ENCODE measurements at regions not wholly inside any gene's neighbourhood (a gene's known extent, or its start where the extent isn't known, plus 50 kb on each side); places are given as distances from the start of the nearest gene placed in this dataset.
"Not testable (repeated sequence)": the region's sequence is repeated elsewhere in the genome, so short reads cannot be mapped to it uniquely, and the experiment has no call there.

- no peak for DNase-seq
- H3K27me3 Mint-ChIP-seq = peaks cover 7% of the 10 kb centered on the region
- no peak overlapping the region for H3K4me3 Mint-ChIP-seq
- no peaks in the 10 kb centered on the region for H3K4me1 Mint-ChIP-seq
- H3K9me3 Mint-ChIP-seq = no peaks in the 10 kb centered on the region
- no peaks in the 10 kb centered on the region for H3K36me3 Mint-ChIP-seq (ENCODE audit: low read depth)
- no peak overlapping the region for H3K27ac Mint-ChIP-seq
- ChIA-PET CTCF (no interaction called here), POLR2A (no interaction called here)
Measured at GRCh38 chr7:1295776-1296355, 63.2 kb downstream of the UNCX start.

- CTCF ChIA-PET = interaction anchor here (0.6 kb wide), 1 partner anchor 20 kb away, joined by 3 read pairs; no protein-coding TSS in a partner anchor
- DNase-seq = no peak
- no peaks in the 10 kb centered on the region for H3K36me3 Mint-ChIP-seq (ENCODE audit: low read depth)
- H3K9me3 Mint-ChIP-seq = no peaks in the 10 kb centered on the region
- POLR2A ChIA-PET = no interaction called here
- H3K27me3 Mint-ChIP-seq = peaks cover 4% of the 10 kb centered on the region
- no peaks in the 10 kb centered on the region for H3K4me1 Mint-ChIP-seq
- H3K27ac Mint-ChIP-seq = no peak overlapping the region
- H3K4me3 Mint-ChIP-seq = no peak overlapping the region
Measured at GRCh38 chr7:1296356-1296981, 63.8 kb downstream of the UNCX start.

GRCh38 chr7:1297017-1297960 lies 64.6 kb downstream of the UNCX start:
- no peaks in the 10 kb centered on the region for H3K4me1 Mint-ChIP-seq
- no peak overlapping the region for H3K4me3 Mint-ChIP-seq

GRCh38 chr7:1298051-1298930 lies 65.6 kb downstream of the UNCX start:
- POLR2A ChIA-PET = no interaction called here
- H3K4me1 Mint-ChIP-seq = no peaks in the 10 kb centered on the region
- no peak overlapping the region for H3K27ac Mint-ChIP-seq
- CTCF ChIA-PET = no interaction called here
- H3K4me3 Mint-ChIP-seq = no peak overlapping the region
- DNase-seq = no peak
- no peaks in the 10 kb centered on the region for H3K27me3 Mint-ChIP-seq
- H3K36me3 Mint-ChIP-seq (ENCODE audit: low read depth) = no peaks in the 10 kb centered on the region
- no peaks in the 10 kb centered on the region for H3K9me3 Mint-ChIP-seq

More at GRCh38 chr7:1297017-1297960, 64.6 kb downstream of the UNCX start:
- no peaks in the 10 kb centered on the region for H3K27me3 Mint-ChIP-seq
- no peaks in the 10 kb centered on the region for H3K36me3 Mint-ChIP-seq (ENCODE audit: low read depth)
- DNase-seq = no peak
- POLR2A ChIA-PET = no interaction called here
- no peaks in the 10 kb centered on the region for H3K9me3 Mint-ChIP-seq
- CTCF ChIA-PET = interaction anchor here (0.6 kb wide), 1 partner anchor 19 kb away, joined by 3 read pairs; no protein-coding TSS in a partner anchor
- no peak overlapping the region for H3K27ac Mint-ChIP-seq

DNA sequence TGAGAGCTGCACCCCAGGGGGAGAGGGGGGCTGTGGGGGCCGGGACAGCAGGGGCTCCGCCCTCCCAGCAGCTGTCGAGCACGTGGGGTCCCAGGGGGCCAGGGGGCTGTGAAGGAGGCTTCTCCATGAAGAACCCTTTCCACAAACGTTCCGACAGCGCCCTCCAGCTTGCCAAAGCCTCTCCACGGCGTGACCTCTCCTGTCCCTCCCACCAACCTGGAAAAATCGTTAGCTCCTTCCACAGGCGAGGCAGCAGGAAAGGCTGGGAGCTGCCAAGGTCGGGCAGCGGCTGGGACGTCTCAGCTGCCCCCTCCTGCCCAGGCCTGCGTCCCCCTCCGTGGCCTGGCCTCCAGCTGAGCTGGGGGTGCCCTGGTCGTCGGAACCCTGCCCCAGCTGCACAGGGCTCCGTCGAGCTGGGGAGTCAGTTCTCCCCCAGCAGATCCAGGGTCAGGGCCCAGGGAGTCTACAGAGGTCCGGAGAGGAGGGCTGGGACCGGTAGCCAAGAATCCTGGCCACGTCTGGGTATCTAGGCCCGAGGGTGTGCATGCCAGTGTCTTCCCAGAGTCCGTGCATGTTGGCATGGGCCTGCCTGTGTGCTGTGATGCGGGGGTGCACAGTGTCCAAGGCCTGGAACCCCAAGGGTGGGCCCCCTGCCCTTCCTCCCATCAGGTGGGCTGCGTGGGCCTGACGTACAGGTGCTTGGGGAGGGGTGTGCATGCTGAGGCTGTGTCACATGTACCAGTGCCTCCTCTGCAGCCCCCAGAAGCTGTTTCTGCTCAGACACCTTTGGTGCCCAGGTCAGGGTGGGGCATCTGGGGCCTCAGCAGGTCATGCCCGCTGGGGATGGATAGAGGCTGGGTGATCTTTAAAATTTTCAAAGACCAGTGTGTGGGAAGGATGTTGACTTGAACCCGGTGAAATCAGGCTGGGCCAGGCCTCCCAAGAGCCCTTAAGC lies 66.5 kb downstream of the UNCX start:
- POLR2A ChIA-PET = no interaction called here
- CTCF ChIA-PET = no interaction called here
- DNase-seq = no peak
- Mint-ChIP-seq H3K27me3 (no peaks in the 10 kb centered on the region), H3K4me1 (no peaks in the 10 kb centered on the region), H3K9me3 (no peaks in the 10 kb centered on the region), H3K36me3 (ENCODE audit: low read depth) (no peaks in the 10 kb centered on the region), H3K4me3 (no peak overlapping the region), H3K27ac (no peak overlapping the region)

DNA sequence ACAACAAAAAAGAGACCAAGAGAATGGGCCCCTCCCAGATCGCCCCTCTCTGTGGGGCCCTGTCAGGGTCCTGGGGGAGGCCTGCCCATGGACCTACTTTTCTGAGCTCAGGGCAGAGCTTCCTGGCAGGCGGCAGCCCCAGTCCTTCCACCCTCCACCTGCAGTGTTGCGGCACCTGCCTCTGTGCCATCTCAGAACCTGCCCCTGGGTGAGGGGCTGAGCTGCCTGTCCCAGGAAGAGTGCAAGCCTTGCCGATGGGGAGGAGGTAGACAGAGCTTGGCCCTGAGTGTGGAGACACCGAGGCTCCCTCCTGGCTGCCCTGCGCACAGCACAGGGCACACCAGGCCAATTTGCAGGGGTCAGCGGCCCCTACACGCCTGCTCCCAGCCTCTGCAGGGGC lies 67.5 kb downstream of the UNCX start:
- no peak overlapping the region for H3K27ac Mint-ChIP-seq
- H3K9me3 Mint-ChIP-seq = no peaks in the 10 kb centered on the region
- CTCF ChIA-PET = no interaction called here

DNA sequence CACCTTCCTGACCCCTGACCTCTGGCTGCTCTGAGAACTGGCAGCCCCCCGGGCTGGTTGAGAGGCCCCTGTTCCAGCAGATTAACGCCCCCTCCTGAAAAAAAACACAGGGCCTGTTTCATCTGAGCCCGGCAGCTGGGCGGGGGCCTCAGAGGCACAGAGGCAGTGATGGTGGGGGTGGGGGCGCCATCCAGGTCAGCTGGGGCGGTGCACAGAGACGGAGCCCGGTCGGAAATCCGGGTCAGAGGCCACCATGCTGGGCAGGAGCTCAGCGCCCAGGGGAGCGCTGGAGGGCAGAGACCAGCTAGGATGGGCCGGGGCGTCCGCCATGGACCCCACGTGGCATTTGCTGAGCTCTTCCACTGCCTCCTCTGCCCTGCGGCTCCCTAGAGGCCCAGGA lies 68.0 kb downstream of the UNCX start:
- no peak for DNase-seq
- CTCF ChIA-PET = no interaction called here
- Mint-ChIP-seq H3K27ac (no peak overlapping the region), H3K4me1 (no peaks in the 10 kb centered on the region), H3K36me3 (ENCODE audit: low read depth) (no peaks in the 10 kb centered on the region), H3K27me3 (no peaks in the 10 kb centered on the region), H3K4me3 (no peak overlapping the region), H3K9me3 (no peaks in the 10 kb centered on the region)
- POLR2A ChIA-PET = no interaction called here

More for the DNA sequence above, 67.5 kb downstream of the UNCX start:
- DNase-seq = no peak
- Mint-ChIP-seq H3K27me3 (no peaks in the 10 kb centered on the region), H3K4me1 (no peaks in the 10 kb centered on the region), H3K4me3 (no peak overlapping the region), H3K36me3 (ENCODE audit: low read depth) (no peaks in the 10 kb centered on the region)
- POLR2A ChIA-PET = no interaction called here

- Mint-ChIP-seq H3K36me3 (ENCODE audit: low read depth) (no peaks in the 10 kb centered on the region), H3K4me1 (no peaks in the 10 kb centered on the region), H3K27me3 (no peaks in the 10 kb centered on the region), H3K27ac (no peak overlapping the region), H3K9me3 (no peaks in the 10 kb centered on the region), H3K4me3 (no peak overlapping the region)
- POLR2A ChIA-PET = no interaction called here
- CTCF ChIA-PET = no interaction called here
- no peak for DNase-seq
Measured at GRCh38 chr7:1301054-1301881, 68.6 kb downstream of the UNCX start.

- H3K27ac Mint-ChIP-seq = no peak overlapping the region
Measured at GRCh38 chr7:1301882-1302251, 69.2 kb downstream of the UNCX start.

GRCh38 chr7:1302936-1303335 lies 70.3 kb downstream of the UNCX start:
- no peak for DNase-seq
- no peaks in the 10 kb centered on the region for H3K4me1 Mint-ChIP-seq
- H3K9me3 Mint-ChIP-seq = no peaks in the 10 kb centered on the region
- ChIA-PET POLR2A (no interaction called here), CTCF (interaction anchor here (0.8 kb wide), 1 partner anchor 9 kb away, joined by 3 read pairs; no protein-coding TSS in a partner anchor)
- H3K36me3 Mint-ChIP-seq (ENCODE audit: low read depth) = no peaks in the 10 kb centered on the region
- no peaks in the 10 kb centered on the region for H3K27me3 Mint-ChIP-seq
- H3K27ac Mint-ChIP-seq = no peak overlapping the region
- no peak overlapping the region for H3K4me3 Mint-ChIP-seq

More at GRCh38 chr7:1301882-1302251, 69.2 kb downstream of the UNCX start:
- H3K36me3 Mint-ChIP-seq (ENCODE audit: low read depth) = no peaks in the 10 kb centered on the region
- CTCF ChIA-PET = no interaction called here
- no peaks in the 10 kb centered on the region for H3K4me1 Mint-ChIP-seq
- no peaks in the 10 kb centered on the region for H3K27me3 Mint-ChIP-seq
- H3K9me3 Mint-ChIP-seq = no peaks in the 10 kb centered on the region
- DNase-seq = no peak
- POLR2A ChIA-PET = no interaction called here
- no peak overlapping the region for H3K4me3 Mint-ChIP-seq

DNA sequence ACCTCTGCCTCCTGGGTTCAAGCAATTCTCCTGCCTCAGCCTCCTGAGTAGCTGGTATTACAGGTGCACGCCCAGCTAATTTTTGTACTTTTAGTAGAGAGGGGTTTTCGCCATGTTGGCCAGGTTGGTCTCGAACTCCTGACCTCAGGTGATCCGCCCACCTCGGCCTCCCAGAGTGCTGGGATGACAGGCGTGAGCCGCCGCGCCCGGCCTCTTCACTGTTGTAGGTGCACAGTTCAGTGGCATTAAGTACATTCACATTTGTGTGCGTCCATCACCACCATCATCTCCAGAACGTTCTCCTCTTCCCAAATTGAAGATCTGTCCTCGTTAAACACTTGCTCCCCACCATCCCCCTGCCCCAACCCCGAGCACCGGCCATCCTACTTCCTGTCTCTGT lies 71.3 kb downstream of the UNCX start:
- CTCF ChIA-PET = interaction anchor here (0.7 kb wide), 1 partner anchor 15 kb away, joined by 3 read pairs; no protein-coding TSS in a partner anchor
- H3K36me3 Mint-ChIP-seq (ENCODE audit: low read depth); H3K9me3 Mint-ChIP-seq; DNase-seq; H3K4me1 Mint-ChIP-seq; H3K27me3 Mint-ChIP-seq; POLR2A ChIA-PET; H3K4me3 Mint-ChIP-seq; H3K27ac Mint-ChIP-seq: not testable (repeated sequence)
